ENCODE measurements at regions not wholly inside any gene's neighbourhood (a gene's known extent, or its start where the extent isn't known, plus 50 kb on each side); places are given as distances from the start of the nearest gene placed in this dataset.
"Not testable (repeated sequence)": the region's sequence is repeated elsewhere in the genome, so short reads cannot be mapped to it uniquely, and the experiment has no call there.

GRCh38 chrX:44675362-44676024 lies 132.8 kb upstream of the FUNDC1 start:
- no peak for DNase-seq (ENCODE audit: low read depth)

GRCh38 chrX:44674906-44675305 lies 132.2 kb upstream of the FUNDC1 start:
- DNase-seq (ENCODE audit: low read depth), result no peak

- no peak for DNase-seq (ENCODE audit: low read depth)
Measured at GRCh38 chrX:44669626-44670025, 127.0 kb upstream of the FUNDC1 start.

GRCh38 chrX:44667771-44668170 lies 125.1 kb upstream of the FUNDC1 start:
- no peak for DNase-seq (ENCODE audit: low read depth)

- DNase-seq (ENCODE audit: low read depth), result not testable (repeated sequence)
Measured at GRCh38 chrX:44657718-44658246, 115.1 kb upstream of the FUNDC1 start.

GRCh38 chrX:44651358-44651757 lies 108.7 kb upstream of the FUNDC1 start:
- no peak for DNase-seq (ENCODE audit: low read depth)

- no peak for DNase-seq (ENCODE audit: low read depth)
Measured at GRCh38 chrX:44643723-44644122, 101.1 kb upstream of the FUNDC1 start.

- DNase-seq (ENCODE audit: low read depth), result no peak
Measured at GRCh38 chrX:44637282-44637681, 94.6 kb upstream of the FUNDC1 start.

GRCh38 chrX:44621078-44621477 lies 78.4 kb upstream of the FUNDC1 start:
- DNase-seq (ENCODE audit: low read depth), result no peak

- DNase-seq (ENCODE audit: low read depth), result no peak
Measured at GRCh38 chrX:44619039-44619438, 76.4 kb upstream of the FUNDC1 start.

GRCh38 chrX:44596277-44596676 lies 53.6 kb upstream of the FUNDC1 start:
- DNase-seq (ENCODE audit: low read depth), result no peak
